Astrocyte (in vitro differentiated cells and primary cell): ENCODE measurements at regions not wholly inside any gene's neighbourhood (a gene's known extent, or its start where the extent isn't known, plus 50 kb on each side); places are given as distances from the start of the nearest gene placed in this dataset.

ENCODE experiments used
- DNase-seq: peaks from one replicate; pipeline ENCODE4 v3.0.0-alpha.2; 2010; ENCODE audit warnings: low read depth
- FAIRE-seq: peaks from 2 replicates; lab custom pipeline; 2011; peaks lifted over from hg19 to GRCh38; lab: Jason Lieb, UNC
- H2AFZ ChIP-seq: 2 replicates; pipeline ENCODE4 v1.6.0; 2012; ENCODE audit warnings: low read depth, low read length, inconsistent platforms
- H3K27ac ChIP-seq: 2 replicates; pipeline ENCODE4 v1.5.1; 2011; ENCODE audit warnings: low read depth, low read length, inconsistent platforms
- H3K27me3 ChIP-seq: 2 replicates; pipeline ENCODE4 v1.6.0; 2011; ENCODE audit warnings: low read length, inconsistent platforms; ENCODE audit not compliant: insufficient read depth
- H3K36me3 ChIP-seq: 2 replicates; pipeline ENCODE4 v1.5.1; 2011; ENCODE audit warnings: low read length, inconsistent platforms; ENCODE audit not compliant: insufficient read depth
- H3K4me1 ChIP-seq: 2 replicates; pipeline ENCODE4 v1.5.1; 2011; ENCODE audit warnings: low read length, inconsistent platforms; ENCODE audit not compliant: insufficient read depth
- H3K4me2 ChIP-seq: 2 replicates; pipeline ENCODE4 v1.6.0; 2012; ENCODE audit warnings: low read length, inconsistent platforms
- H3K4me3 ChIP-seq: 2 replicates; pipeline ENCODE4 v1.5.1; 2011; ENCODE audit warnings: low read depth, mild to moderate bottlenecking, low read length, inconsistent platforms; ENCODE audit not compliant: insufficient read depth
- H3K79me2 ChIP-seq: 2 replicates; pipeline ENCODE4 v1.6.0; 2012; ENCODE audit warnings: mild to moderate bottlenecking, low read length, inconsistent platforms; ENCODE audit not compliant: insufficient read depth
- H3K9ac ChIP-seq: 2 replicates; pipeline ENCODE4 v1.6.0; 2012; ENCODE audit warnings: mild to moderate bottlenecking, low read length, inconsistent platforms
- H3K9me3 ChIP-seq: 2 replicates; pipeline ENCODE4 v1.5.1; 2012; ENCODE audit warnings: low read depth, mild to moderate bottlenecking, low read length, inconsistent platforms; ENCODE audit not compliant: insufficient read depth
- H4K20me1 ChIP-seq: 2 replicates; pipeline ENCODE4 v1.6.0; 2012; ENCODE audit warnings: low read length, inconsistent platforms; ENCODE audit not compliant: insufficient read depth
- H3K27ac Mint-ChIP-seq: one replicate; pipeline ENCODE4 v1.8.0; 2021; ENCODE audit warnings: mild to moderate bottlenecking, mixed read lengths; ENCODE audit not compliant: unreplicated experiment
- H3K27me3 Mint-ChIP-seq: one replicate; pipeline ENCODE4 v1.8.0; 2021; ENCODE audit warnings: low read depth, mixed read lengths; ENCODE audit not compliant: unreplicated experiment
- H3K36me3 Mint-ChIP-seq: one replicate; pipeline ENCODE4 v1.8.0; 2021; ENCODE audit warnings: low read depth, mixed read lengths; ENCODE audit not compliant: unreplicated experiment
- H3K4me1 Mint-ChIP-seq: one replicate; pipeline ENCODE4 v1.8.0; 2021; ENCODE audit warnings: low read depth, mixed read lengths; ENCODE audit not compliant: unreplicated experiment
- H3K4me3 Mint-ChIP-seq: one replicate; pipeline ENCODE4 v1.8.0; 2021; ENCODE audit warnings: mild to moderate bottlenecking, moderate library complexity, mixed read lengths; ENCODE audit not compliant: unreplicated experiment
- H3K9me3 Mint-ChIP-seq: one replicate; pipeline ENCODE4 v1.8.0; 2021; ENCODE audit warnings: mild to moderate bottlenecking, mixed read lengths; ENCODE audit not compliant: unreplicated experiment
- EZH2 ChIP-seq: IDR thresholded peaks from 2 replicates; pipeline ENCODE4 v1.6.1; 2012; ENCODE audit warnings: mild to moderate bottlenecking, low read length, inconsistent platforms; ENCODE audit not compliant: insufficient read depth
- TF ChIP-seq, protein P1 (sequence below): IDR thresholded peaks from 2 replicates; pipeline ENCODE4 v1.5.1; 2011; ENCODE audit warnings: low read depth, mild to moderate bottlenecking, inconsistent platforms, low read length, moderate library complexity; ENCODE audit not compliant: insufficient read depth

DNA sequence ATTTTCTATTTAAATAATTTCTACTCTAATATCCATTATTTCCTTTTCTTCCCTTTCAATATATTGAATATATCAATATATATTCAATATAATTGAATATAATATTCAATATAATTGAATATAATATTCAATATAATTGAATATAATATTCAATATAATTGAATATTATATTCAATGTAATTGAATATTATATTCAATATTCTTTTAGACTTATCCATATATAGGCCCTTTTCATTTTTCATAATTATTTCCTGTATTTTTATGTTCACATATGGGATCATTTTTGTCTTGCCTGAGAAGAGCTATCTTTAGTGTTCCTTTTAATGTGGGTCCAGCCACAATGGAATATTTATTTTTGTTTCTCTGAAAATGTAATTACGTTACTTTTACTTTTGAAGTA, 88.9 kb upstream of the ESRRB start:
- FAIRE-seq (no peak), DNase-seq (no peak)
- H3K4me1 ChIP-seq = no peaks in the 10 kb centered on the region
- Mint-ChIP-seq H3K27me3 (peaks cover under 1% of the 10 kb centered on the region), H3K4me1 (no peaks in the 10 kb centered on the region), H3K9me3 (peaks cover 7% of the 10 kb centered on the region), H3K36me3 (no peaks in the 10 kb centered on the region), H3K4me3 (no peak overlapping the region), H3K27ac (no peak overlapping the region)
- no peak overlapping the region for H3K27ac ChIP-seq
- no peaks in the 10 kb centered on the region for H3K27me3 ChIP-seq
- H3K36me3 ChIP-seq = no peaks in the 10 kb centered on the region
- no peaks in the 10 kb centered on the region for H3K9me3 ChIP-seq
- no peak overlapping the region for H2AFZ ChIP-seq
- TF ChIP-seq, protein P1, sequence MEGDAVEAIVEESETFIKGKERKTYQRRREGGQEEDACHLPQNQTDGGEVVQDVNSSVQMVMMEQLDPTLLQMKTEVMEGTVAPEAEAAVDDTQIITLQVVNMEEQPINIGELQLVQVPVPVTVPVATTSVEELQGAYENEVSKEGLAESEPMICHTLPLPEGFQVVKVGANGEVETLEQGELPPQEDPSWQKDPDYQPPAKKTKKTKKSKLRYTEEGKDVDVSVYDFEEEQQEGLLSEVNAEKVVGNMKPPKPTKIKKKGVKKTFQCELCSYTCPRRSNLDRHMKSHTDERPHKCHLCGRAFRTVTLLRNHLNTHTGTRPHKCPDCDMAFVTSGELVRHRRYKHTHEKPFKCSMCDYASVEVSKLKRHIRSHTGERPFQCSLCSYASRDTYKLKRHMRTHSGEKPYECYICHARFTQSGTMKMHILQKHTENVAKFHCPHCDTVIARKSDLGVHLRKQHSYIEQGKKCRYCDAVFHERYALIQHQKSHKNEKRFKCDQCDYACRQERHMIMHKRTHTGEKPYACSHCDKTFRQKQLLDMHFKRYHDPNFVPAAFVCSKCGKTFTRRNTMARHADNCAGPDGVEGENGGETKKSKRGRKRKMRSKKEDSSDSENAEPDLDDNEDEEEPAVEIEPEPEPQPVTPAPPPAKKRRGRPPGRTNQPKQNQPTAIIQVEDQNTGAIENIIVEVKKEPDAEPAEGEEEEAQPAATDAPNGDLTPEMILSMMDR = no peak
- no peak for TF ChIP-seq EZH2
- no peak overlapping the region for H3K9ac ChIP-seq
- no peak overlapping the region for H3K4me3 ChIP-seq
- no peaks in the 10 kb centered on the region for H4K20me1 ChIP-seq
- H3K4me2 ChIP-seq = no peak overlapping the region
- H3K79me2 ChIP-seq = no peaks in the 10 kb centered on the region

DNA sequence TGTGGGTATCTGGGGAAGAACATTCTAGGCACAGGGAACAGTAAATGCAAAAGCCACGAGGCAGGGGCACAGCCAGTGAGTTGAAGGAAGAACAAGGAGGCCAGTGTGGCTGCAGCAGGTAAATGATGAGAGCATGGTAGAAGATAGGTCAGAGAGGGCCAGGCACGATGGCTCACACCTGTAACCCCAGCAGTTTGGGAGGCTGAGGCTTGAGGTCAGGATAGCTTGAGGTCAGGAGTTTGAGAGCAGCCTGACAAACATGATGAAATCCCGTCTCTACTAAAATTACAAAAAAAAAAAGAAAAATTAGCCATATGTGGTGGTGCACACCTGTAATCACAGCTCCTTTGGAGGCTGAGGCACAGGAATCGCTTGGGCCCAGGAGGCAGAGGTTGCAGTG, 86.7 kb upstream of the ESRRB start:
- DNase-seq (no peak), FAIRE-seq (no peak)
- Histone ChIP-seq H3K4me1 (no peaks in the 10 kb centered on the region), H3K4me2 (no peak overlapping the region), H3K4me3 (no peak overlapping the region), H3K79me2 (no peaks in the 10 kb centered on the region), H3K9me3 (no peaks in the 10 kb centered on the region), H3K27me3 (no peaks in the 10 kb centered on the region), H3K9ac (no peak overlapping the region), H3K36me3 (no peaks in the 10 kb centered on the region), H2AFZ (no peak overlapping the region), H3K27ac (no peak overlapping the region), H4K20me1 (no peaks in the 10 kb centered on the region)
- no peaks in the 10 kb centered on the region for H3K36me3 Mint-ChIP-seq
- peaks cover 10% of the 10 kb centered on the region for H3K27me3 Mint-ChIP-seq
- no peak overlapping the region for H3K27ac Mint-ChIP-seq
- H3K4me1 Mint-ChIP-seq = peaks cover 1% of the 10 kb centered on the region
- TF ChIP-seq, protein P1 = no peak
- peaks cover 6% of the 10 kb centered on the region for H3K9me3 Mint-ChIP-seq
- no peak overlapping the region for H3K4me3 Mint-ChIP-seq

DNA sequence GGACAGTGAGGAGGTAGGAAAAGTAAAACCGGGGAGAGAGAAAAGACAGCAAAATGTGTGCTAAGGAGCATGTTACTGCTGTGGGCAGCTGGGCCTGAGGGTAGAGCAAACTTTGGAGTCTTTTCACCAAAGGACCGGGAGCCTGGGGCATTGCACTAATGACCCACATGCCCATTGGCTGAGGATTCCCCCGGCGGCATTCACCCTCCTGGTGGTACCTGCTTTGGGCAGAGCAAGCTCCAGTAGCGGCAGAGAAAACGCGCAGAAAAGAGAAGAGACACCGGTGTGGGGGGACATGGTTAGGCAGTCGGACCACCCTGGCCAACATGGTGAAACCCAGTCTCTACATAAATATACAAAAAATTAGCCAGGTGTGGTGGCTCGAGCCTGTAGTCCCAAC, 83.4 kb upstream of the ESRRB start:
- Mint-ChIP-seq H3K36me3 (no peaks in the 10 kb centered on the region), H3K4me1 (peaks cover 4% of the 10 kb centered on the region), H3K4me3 (no peak overlapping the region), H3K9me3 (peaks cover 5% of the 10 kb centered on the region), H3K27me3 (peaks cover 13% of the 10 kb centered on the region), H3K27ac (no peak overlapping the region)
- Histone ChIP-seq H3K79me2 (no peaks in the 10 kb centered on the region), H3K36me3 (no peaks in the 10 kb centered on the region), H3K27me3 (no peaks in the 10 kb centered on the region), H3K9me3 (no peaks in the 10 kb centered on the region), H3K4me1 (no peaks in the 10 kb centered on the region), H4K20me1 (no peaks in the 10 kb centered on the region), H3K9ac (no peak overlapping the region), H3K4me2 (no peak overlapping the region), H3K4me3 (no peak overlapping the region), H2AFZ (no peak overlapping the region), H3K27ac (no peak overlapping the region)
- DNase-seq (no peak), FAIRE-seq (no peak)
- TF ChIP-seq, protein P1 = no peak
- no peak for TF ChIP-seq EZH2
